HCT116 (cell line): ENCODE measurements at regions not wholly inside any gene's neighbourhood (a gene's known extent, or its start where the extent isn't known, plus 50 kb on each side); places are given as distances from the start of the nearest gene placed in this dataset.

Source experiments
- CTCF ChIP-seq, 3 experiments: fragments of 200-600 bp in 1 of 3; sonication (generic) in 1 of 3; IDR thresholded peaks in 2 of 3; conservative IDR thresholded peaks in 1 of 3; 2 replicates each; pipeline ENCODE4 v1.5.1; 2012 to 2017; ENCODE audit warnings: low read depth in 2 of 3, low read length in 2 of 3, antibody characterized with exemption in 1 of 3, borderline replicate concordance in 1 of 3, control low read depth in 1 of 3, mild to moderate bottlenecking in 1 of 3, mixed read lengths in 1 of 3, mixed run types in 1 of 3, moderate library complexity in 1 of 3; ENCODE audit not compliant: insufficient read depth in 1 of 3
- EZH2 ChIP-seq: fragments of 200-600 bp; sonication (generic); IDR thresholded peaks from 2 replicates; pipeline ENCODE4 v1.6.1; 2017; ENCODE audit warnings: antibody characterized with exemption, mixed run types
- POLR2A ChIP-seq: IDR thresholded peaks from 2 replicates; pipeline ENCODE4 v1.7.0; 2011; ENCODE audit warnings: borderline replicate concordance; ENCODE audit not compliant: insufficient read depth, insufficient read length; ENCODE audit errors: extremely low read depth
- TCF7L2 ChIP-seq: IDR thresholded peaks from 2 replicates; pipeline ENCODE4 v1.7.0; 2011; ENCODE audit warnings: borderline replicate concordance, inconsistent platforms; ENCODE audit not compliant: insufficient read depth, insufficient read length; ENCODE audit errors: extremely low read depth

- no peak for TF ChIP-seq EZH2
- no peak for TF ChIP-seq POLR2A
- TF ChIP-seq TCF7L2: no peak
- no peak for TF ChIP-seq CTCF (IDR thresholded peaks at IDR 0.05 in 2 of 3, conservative IDR thresholded peaks at IDR 0.05 in 1 of 3; ENCODE audit: borderline replicate concordance in 1 of 3, insufficient read depth in 1 of 3, low read depth in 2 of 3, low read length in 2 of 3)
Measured at GRCh38 chr4:24024157-24024556, 134.3 kb upstream of the PPARGC1A start.
